GM18870 (cell line): ENCODE measurements at regions not wholly inside any gene's neighbourhood (a gene's known extent, or its start where the extent isn't known, plus 50 kb on each side); places are given as distances from the start of the nearest gene placed in this dataset.
"Not testable (repeated sequence)": the region's sequence is repeated elsewhere in the genome, so short reads cannot be mapped to it uniquely, and the experiment has no call there.

ENCODE experiments used
- ATAC-seq: cut with Tn5 transposase; IDR thresholded peaks from one replicate; pipeline ENCODE4 v1.9.1; 2021; ENCODE audit warnings: moderate library complexity; ENCODE audit not compliant: unreplicated experiment

DNA sequence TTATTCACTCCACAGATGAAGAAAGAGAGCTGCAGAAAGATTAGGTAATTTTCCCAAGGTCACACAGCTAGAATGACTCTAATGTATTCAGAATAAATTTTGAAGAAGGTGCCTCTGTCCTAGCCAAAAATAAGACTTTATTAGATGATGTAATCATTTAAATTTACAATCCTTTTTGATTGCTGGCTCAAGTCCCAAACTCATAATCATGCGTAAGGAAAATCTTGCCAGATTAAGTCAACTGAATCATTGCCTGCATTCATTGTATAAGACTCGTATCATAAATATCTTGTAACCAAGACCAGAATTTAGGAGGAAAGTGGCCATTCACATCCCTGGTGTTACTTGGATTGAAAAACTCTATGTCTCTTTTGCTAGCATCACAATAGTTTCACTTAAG, 53.1 kb upstream of the STK39 start:
- no peak for ATAC-seq

DNA sequence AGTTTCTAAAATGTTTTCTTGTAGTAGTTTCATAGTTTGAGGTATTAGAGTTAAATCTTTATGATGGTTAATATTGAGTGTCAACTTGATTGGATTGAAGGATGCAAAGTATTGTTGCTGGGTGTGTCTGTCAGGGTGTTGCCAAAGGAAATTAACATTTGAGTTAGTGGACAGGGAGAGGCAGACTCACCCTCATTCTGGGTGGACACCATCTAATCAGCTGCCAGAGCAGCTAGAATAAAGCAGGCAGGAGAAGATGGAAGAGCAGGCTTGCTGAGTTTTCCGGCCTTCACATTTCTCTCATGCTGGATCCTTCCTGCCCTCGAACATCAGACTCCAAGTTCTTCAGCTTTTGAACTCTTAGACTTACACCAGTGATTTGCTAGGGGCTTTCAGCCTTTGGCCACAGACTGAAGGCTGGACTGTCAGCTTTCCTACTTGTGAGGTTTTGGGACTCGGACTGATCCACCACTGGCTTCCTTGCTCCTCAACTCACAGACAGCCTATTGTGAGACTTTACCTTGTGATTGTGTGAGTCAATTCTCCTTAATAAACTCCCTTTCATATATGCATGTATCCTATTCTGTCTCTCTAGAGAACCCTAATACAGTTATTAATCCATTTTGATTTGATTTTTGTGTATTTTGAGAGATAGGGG, 56.8 kb upstream of the STK39 start:
- no peak for ATAC-seq

DNA sequence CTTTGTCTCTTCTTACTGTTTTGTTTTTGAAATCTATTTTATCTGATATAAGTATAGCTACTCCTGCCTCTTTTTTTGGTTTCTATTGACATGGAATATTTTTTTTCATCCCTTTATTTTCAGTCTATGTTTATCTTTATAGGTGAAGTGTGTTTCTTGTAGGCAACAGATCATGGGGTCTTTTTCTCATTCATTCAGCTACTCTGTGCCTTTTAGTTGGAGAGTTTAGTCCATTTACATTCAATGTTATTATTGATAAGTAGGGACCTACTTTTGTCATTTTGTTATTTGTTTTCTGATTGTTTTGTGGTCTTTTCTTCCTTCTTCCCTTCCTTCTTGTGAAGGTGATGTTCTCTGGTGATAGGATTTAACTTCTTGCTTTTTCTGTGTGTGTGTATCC, 60.0 kb upstream of the STK39 start:
- ATAC-seq, result no peak

DNA sequence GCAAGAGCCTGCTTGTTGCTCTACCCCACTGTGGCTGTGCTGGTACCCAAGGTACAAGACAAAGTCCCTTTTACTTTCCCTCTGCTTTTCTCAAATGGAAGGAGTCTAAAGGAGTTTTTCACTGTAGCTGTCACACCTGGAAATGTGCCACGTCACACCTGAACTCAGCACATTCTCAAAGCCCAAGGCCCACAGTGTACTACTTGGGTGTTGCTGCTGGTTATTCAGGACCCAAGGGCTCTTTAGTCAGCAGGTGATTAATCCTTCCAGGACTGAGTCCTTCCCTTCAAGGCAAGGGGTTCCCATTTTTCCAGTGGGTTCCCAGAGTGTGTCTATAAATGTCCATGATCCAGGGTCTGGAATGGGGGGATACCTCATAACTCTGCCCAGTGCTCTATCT, 63.2 kb upstream of the STK39 start:
- no peak for ATAC-seq

DNA sequence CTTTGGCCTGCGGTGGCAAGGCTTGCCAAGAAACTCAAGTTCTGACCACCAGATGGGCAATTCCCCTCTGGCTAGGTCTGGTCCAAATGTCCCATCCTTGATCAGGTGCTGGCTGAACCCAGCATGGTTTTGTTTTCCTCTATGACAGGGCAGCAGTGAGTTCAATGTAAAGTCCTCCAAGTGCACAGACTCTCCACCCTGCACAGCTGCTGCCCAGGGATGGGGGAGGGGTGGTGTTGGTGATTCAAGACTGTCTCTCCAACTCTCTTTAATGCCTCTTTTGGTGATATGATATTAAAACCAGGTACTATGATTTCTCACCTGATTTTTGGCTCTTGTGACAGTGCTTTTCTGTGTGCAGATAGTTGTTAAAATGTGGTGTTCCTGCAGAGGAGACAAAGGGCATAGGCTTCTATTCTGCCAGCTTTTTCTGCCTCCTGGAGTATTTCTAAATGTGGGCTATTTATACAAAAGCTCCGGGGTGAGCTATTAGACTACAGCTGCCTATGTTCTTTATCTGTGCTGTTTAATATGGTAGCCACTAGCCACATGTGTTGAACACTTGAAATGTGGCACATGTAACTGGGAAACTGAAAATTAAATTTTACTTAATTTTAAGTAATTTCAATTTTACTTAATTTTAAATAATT, 64.0 kb upstream of the STK39 start:
- ATAC-seq, result no peak

DNA sequence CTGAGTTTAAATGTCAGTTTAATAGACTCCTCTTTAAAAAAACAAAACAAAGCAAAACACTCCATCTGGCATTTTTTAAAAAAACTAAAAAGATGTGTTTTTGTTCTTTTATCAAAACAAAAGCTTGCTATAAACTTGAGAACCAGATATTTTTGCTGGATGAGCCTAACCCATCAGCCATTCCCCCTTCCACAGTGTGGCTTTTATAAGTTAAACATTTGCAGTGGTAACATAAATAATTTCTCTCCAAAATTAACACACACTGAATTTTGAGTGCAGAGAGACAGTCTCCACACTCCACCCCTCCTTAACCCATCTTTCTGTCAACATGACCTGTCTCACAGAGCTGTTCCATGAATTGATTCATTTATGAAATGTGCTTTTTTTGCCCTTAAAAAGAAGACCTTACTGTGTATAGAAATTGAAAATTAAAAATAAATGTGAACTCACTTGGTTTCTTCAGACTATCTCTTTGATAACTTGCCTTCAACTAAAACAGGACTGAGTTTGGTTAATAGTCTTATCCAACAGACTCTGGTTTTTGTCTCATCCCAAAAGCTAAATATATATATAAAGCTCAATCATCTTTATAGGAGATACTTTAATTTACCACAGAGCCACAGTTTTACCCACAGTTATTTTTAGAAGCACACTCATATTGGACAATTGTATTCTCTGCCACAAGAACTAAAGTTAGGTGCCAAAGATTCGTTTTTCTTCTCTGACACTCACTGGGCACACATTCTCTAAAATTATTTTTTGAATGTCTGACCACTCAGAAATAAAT, 64.8 kb upstream of the STK39 start:
- no peak for ATAC-seq

DNA sequence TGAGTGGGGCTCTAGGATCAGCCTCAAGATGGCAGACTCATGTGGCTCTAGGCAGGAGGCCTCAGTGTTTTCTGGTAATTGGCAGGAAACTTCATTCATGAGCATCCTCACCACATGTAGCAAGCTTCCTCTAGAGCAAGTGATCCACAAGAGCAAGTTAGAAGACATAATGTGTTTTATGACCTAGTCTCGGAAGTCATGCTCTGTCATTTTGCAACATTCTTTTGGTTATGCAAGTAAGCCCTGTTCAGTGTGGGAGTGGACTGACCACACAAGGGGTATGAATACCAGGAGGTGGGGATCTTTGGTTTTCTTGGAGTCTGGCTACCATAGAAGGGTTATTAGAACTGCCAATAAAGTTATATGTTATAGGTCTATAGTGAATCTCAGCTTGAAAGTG, 66.8 kb upstream of the STK39 start:
- no peak for ATAC-seq

DNA sequence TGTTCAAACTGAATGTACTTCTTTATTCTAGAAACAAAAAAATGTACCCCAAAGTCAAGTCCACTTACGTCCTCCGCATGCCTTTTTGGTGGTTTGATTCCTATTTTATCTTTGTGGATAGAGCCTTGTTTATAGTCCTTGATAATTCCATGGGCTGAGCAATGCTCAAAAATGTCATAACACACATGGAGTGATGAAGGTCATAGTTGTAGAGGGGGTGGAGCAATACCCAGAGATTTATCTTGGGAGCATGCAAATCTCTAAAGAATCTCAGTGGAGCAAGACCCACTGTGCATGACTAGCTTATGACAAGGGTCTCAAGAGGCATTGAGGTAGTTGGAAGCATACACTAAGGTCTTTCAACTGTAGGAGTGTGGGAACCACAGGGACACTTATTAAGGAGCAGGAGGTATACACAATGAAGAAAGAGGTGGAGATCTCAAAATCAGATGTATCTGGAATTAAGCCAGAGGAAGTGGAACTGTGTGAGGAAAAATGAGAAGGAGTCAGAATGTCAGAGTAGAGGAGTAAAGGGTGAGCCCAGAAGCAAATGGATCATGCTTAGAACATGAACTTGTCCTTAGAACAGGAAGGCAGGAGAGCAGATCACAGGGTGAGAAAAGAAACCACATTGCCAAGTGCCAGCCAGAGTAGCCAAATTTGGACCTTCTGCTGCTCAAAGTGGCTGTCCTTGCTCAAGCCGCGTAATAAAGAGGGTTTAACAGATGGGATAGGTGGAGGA, 68.1 kb upstream of the STK39 start:
- no peak for ATAC-seq

DNA sequence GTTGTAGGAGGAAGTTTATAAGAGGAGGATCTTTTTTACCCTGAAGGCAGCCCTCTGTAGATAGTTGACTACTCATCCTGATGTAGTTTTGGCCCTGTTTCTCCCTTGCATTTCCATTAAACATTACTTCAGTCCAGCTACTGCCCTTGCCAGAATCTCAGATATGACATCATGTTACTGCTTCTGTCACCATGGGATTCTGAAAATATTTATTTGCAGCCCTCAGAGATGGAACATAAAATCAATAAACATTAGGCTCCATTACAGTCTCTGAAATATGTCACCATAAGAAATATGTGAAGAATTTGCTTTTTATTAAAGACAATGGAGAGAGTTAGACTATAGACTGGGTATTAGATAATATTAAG, 68.7 kb upstream of the STK39 start:
- no peak for ATAC-seq

DNA sequence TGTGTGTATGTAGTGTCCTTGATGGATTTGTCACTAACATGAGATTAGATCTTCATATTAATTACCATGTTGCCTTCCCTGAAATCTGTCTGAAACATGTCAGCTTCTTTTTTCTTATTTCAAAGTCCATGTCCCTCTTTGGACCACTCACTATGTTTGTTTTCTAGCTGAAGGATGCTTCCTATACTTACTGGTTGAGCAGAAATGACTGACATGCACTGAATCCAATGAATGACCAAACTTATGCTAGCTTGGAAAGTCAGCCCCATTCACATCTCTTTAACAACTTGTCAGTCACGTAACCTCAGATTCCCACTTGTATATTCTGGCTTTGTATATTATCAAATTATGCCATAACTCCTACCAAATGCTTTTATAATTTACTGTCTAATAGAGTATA, 69.9 kb upstream of the STK39 start:
- no peak for ATAC-seq

DNA sequence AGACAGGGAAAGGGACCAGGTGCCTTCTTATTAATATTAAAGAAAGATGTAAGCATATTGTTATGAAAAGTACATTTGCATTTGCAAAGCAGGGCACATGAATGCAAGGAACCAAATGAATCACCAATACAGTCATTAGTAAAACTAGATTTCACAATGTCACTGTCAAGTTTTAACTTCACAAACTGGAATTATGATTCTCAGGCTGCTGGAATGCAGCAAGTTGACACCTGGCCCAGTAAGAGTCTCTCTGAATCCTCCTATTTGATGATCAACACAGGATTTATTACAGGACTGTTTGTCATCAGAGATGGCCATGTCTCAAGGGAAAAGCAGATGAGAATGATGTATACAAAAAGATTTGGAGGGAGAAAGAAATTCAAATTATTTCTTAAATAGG, 72.9 kb upstream of the STK39 start:
- ATAC-seq, result no peak

DNA sequence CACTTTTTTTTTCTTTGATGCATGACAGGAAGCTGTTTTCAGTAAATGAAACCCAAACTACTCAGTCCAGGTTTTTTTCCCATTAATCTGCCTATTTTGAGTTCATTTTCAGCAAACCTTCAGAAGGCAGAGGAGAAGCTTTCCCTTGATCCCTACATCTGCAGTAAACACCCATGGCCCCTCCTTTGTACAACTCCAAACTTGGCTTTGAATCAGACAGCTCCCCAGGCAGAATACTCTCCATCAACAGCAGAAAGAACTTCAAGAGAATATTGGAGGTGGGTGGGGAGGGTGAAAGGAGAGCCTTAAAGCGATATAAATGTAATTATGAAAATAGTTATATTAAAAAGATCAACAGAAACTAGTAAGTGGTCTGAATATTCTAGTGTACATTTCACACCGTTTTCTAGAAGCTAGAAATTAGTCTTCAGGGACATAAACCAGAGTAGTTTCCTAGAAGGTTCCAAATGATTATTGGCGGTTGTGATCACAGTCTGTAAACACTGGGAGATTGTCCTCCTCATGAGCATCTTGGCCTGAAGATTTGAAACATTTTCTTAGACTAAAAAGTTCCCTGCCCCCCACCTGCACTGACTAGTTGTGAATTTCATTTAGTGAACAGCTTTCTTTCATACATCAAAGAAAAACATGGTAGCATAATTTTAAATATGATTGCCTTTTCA, 75.1 kb upstream of the STK39 start:
- no peak for ATAC-seq

DNA sequence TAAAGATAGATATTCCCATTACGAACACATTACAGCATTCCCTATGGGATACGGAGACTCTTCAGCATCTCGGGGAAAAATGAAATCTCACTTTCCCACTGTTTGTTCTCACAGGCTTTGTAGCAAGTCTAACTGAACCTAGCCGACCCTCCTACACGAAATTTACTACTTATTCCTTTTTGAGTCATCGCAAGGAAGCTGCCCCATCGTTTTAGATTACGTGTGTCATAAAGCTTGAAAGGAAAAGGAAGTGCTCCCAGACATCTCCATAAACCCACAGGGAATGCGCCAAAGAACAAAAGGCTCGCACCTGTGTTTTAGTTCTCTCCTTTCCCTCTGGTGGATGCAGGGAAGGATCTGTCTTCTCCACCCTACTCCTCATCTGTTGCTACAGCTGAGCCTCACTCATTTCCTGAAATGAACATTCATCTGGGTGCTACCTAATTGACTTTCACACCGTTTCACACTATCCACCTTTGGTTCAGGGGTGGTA, 76.2 kb upstream of the STK39 start:
- ATAC-seq, result no peak

DNA sequence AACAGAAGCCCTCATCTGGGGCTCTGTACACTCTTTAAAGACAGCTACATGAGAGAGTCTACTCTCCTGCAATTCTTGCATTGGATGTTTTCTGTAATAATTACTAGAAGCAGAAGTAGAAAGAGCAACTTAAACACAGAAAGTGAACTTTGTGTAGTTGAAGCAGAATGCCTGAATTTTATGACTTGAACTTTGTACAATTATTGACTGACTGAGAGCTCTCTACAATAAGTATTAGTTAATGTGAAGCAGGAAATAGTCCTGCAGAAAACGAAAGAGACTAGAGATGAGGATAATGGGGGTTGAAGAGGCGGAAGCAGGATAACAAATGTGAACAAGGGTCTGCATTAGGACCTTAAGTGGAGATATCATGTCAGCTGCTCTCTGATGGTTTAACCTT, 79.2 kb upstream of the STK39 start:
- no peak for ATAC-seq

DNA sequence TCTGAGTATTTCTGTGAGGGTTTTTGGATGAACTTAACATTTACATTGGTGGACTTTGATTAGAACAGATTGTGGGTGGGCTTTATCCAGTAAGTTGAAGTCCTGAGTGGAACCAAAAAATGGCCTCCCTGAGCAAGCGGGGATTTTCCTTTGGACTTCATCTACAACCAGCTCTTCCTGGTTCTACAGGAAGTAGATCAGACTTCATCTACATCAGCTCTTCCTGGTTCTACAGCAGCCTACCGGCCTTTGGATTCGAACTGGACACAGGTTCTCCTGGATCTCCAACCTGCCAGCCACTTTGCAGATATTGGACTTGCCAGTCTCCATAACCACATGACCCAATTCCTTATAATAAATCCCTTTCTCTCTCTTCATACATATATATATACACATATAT, 79.9 kb upstream of the STK39 start:
- no peak for ATAC-seq

DNA sequence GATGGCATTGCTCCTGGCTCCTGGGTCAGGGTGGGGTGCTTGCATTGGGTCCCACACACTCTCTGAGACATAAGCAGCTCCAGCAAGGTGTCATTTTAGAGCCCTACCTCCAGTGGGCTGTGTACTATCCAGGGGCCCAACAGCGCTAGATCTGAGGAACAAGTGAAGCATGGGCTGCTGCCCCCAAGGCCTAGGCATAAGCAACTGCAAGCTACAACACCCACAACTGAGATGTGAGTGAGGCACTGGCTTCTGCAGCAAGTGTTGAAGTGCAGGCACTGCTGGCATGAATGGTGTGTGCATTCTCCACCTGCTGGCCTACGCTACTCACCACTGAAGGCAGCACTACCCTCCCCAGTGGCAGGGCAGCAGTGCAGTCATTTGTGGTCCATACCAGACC, 81.0 kb upstream of the STK39 start:
- no peak for ATAC-seq

DNA sequence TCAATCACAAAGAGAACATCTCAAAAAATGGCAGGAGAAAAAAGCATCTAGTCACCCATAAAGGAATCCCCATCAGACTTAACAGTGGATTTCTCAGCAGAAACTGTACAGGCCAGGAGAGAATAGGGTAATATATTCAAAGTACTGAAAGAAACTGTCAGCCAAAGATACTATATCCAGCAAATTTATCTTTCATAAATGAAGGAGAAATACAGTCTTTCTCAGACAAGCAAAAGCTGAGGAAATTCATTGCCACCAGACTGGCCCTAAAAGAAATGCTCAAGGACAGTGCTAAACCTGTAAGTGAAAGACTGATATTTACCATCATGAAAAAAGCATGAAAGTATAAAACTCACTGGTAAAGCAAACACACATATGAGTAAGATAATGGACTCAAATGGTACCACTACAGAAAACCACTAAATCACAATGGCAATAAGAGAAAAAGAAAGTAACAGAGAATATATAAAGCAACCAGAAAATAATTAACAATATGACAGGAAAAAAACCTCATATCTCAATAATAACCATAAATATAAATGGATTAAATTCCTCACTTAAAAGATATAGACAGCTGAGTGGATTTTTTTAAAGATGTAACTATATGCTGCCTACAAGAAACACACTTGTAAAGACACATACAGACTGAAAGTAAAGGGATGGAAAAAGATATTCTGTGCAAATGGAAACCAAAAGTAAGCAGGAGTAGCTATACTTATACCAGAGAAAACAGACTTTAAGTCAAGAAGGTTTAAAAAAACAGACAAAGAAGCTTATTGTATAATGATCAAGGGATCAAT, 83.4 kb upstream of the STK39 start:
- no peak for ATAC-seq

DNA sequence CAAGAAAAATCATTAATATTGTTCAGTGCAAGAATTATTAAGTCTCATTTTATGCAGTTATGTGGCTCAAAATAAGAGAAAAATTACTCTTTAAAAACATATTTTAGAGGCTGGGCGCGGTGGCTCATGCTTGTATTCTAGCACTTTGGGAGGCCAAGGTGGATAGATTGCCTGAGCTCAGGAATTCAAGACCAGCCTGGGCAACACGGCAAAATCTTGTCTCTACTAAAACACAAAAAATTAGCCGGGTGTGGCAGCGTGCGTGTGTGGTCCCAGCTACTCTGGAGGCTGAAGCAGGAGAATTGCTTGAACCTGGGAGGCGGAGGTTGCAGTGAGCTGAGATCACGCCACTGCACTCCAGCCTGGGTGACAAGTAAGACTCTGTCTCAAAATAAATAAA, 87.9 kb upstream of the STK39 start:
- not testable (repeated sequence) for ATAC-seq

DNA sequence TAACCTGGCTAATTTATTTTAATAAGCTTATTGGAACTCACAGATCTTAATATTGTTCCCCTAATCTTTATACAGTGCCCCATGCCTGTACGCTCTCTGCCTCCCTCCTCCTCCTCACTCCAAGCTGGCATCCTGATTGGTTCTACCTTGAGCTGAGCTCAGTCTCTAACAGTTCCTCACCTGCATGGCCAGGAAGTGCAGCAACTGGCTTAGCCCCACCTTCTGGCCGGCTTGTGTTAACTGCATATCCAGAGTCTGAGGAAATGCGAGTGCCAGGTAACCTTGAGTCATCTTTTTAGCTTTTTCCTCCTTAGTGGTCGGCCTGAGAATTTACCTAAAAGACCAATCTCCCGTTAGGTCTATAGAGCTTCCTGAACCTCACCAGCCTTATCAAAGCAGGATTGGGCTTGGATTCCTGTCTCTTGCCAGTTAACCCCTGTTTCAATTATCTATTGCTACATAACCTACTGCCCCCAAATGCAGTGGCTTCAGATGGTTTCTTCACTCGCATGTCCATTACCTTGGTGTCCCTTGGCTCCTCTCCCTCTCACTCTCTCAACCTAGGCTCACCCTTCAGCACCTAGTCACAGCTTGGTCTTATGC, 89.5 kb upstream of the STK39 start:
- peak; percentile 67 for ATAC-seq

DNA sequence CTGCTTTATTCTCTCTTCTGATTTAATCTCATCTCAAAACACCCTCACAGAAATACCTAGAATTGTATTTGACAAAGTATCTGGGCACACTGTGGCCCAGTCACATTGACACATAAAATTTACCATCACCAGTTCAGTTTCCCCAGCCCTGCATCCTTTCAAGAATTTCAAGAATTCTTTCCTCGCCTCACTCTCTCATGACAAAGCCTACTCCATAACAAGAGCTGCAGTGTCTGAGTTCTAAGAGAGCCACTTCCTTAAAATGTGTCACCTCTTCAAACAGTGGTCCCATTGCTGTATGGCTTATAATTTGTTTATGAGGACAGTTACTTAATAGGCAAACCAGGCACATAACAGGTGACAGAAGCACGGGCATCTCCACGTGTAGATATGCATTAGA, 90.9 kb upstream of the STK39 start:
- no peak for ATAC-seq
